B cell (primary cell): ENCODE measurements at regions not wholly inside any gene's neighbourhood (a gene's known extent, or its start where the extent isn't known, plus 50 kb on each side); places are given as distances from the start of the nearest gene placed in this dataset.

Source experiments
- ATAC-seq: fragments of 200-7000 bp; cut with Tn5 transposase; one replicate; pipeline ENCODE4 v1.10.0; 2021; ENCODE audit warnings: low read depth, mild to moderate bottlenecking, moderate number of reproducible peaks, moderate library complexity
- CTCF ChIA-PET: fragments of 350-600 bp; sonication (Branson Sonifier 250); formaldehyde crosslinking; loops from one replicate; lab custom pipeline; 2021; ENCODE audit warnings: antibody characterized with exemption, inconsistent platforms; lab: Charles Lee
- POLR2A ChIA-PET: fragments of 350-600 bp; sonication (Branson Sonifier 250); formaldehyde crosslinking; loops from one replicate; lab custom pipeline; 2021; ENCODE audit warnings: antibody characterized with exemption; lab: Charles Lee
- DNase-seq: peaks from one replicate; pipeline ENCODE4 v3.0.0; 2013
- H2AFZ ChIP-seq: 2 replicates; pipeline ENCODE4 v1.6.1; 2012; ENCODE audit warnings: mild to moderate bottlenecking, low read depth, low read length; ENCODE audit not compliant: insufficient read depth, poor library complexity, severe bottlenecking
- H3K27ac ChIP-seq, 2 donors: 1 replicate in 1 of 2; 2 replicates in 1 of 2; pipeline ENCODE4 v1.5.1; 2012 to 2013; ENCODE audit warnings: low read length in 2 of 2, mild to moderate bottlenecking in 2 of 2, moderate library complexity in 1 of 2
- H3K27me3 ChIP-seq, 4 experiments: fragments of 200-600 bp in 1 of 4; sonication (generic) in 1 of 4; replicated peaks in 1 of 4; 1 replicate in 2 of 4; 2 replicates in 2 of 4; pipeline versions ENCODE4 v1.6.1 to v1.7.0; 2013 to 2016; ENCODE audit warnings: low read length in 3 of 4, mild to moderate bottlenecking in 2 of 4, mixed read lengths in 1 of 4, moderate library complexity in 1 of 4; ENCODE audit not compliant: insufficient read depth in 4 of 4, control insufficient read depth in 3 of 4; ENCODE audit errors: control extremely low read depth in 1 of 4
- H3K36me3 ChIP-seq, 2 experiments: replicated peaks in 1 of 2; 1 replicate in 1 of 2; 2 replicates in 1 of 2; pipeline versions ENCODE4 v1.6.1 to v1.7.1; 2013; ENCODE audit warnings: low read length in 1 of 2; ENCODE audit not compliant: insufficient read depth in 2 of 2, control insufficient read depth in 1 of 2; ENCODE audit errors: control extremely low read depth in 1 of 2, extremely low read depth in 1 of 2
- H3K4me1 ChIP-seq, 2 donors: fragments of 200-600 bp in 1 of 2; sonication (generic) in 1 of 2; 1 replicate in 1 of 2; 2 replicates in 1 of 2; pipeline versions ENCODE4 v1.5.1 to v1.6.1; 2013 to 2017; ENCODE audit warnings: low read length in 2 of 2; ENCODE audit not compliant: control insufficient read depth in 2 of 2, insufficient read depth in 2 of 2
- H3K4me2 ChIP-seq: replicated peaks from 2 replicates; pipeline ENCODE3; 2012; ENCODE audit warnings: mild to moderate bottlenecking, low read depth, low read length; ENCODE audit not compliant: poor library complexity, severe bottlenecking
- H3K4me3 ChIP-seq, 5 experiments: fragments of 200-600 bp in 1 of 5; sonication (generic) in 1 of 5; 1 replicate in 3 of 5; 2 replicates in 2 of 5; pipeline versions ENCODE4 v1.5.1 to v1.7.0; 2011 to 2016; ENCODE audit warnings: low read length in 4 of 5, mild to moderate bottlenecking in 4 of 5, low read depth in 2 of 5, control low read depth in 1 of 5, moderate library complexity in 1 of 5; ENCODE audit not compliant: insufficient read depth in 1 of 5; ENCODE audit errors: control extremely low read depth in 1 of 5, extremely low read depth in 1 of 5
- H3K79me2 ChIP-seq: fragments of 200-600 bp; sonication (generic); one replicate; pipeline ENCODE4 v1.6.0; 2016; ENCODE audit warnings: low read length; ENCODE audit not compliant: control insufficient read depth, insufficient read depth
- H3K9ac ChIP-seq: fragments of 200-600 bp; sonication (generic); 2 replicates; pipeline ENCODE4 v1.6.1; 2017; ENCODE audit warnings: mild to moderate bottlenecking, low read length, moderate library complexity
- H3K9me3 ChIP-seq, 3 donors: one replicate each; pipeline versions ENCODE4 v1.6.1 to v1.7.1; 2013; ENCODE audit warnings: low read length in 2 of 3; ENCODE audit not compliant: control insufficient read depth in 2 of 3, insufficient read depth in 1 of 3; ENCODE audit errors: control extremely low read depth in 1 of 3
- H4K20me1 ChIP-seq: 2 replicates; pipeline ENCODE4 v1.6.0; 2012; ENCODE audit warnings: mild to moderate bottlenecking, low read length; ENCODE audit not compliant: insufficient read depth, control insufficient read depth, poor library complexity, severe bottlenecking
- H3K27ac Mint-ChIP-seq: one replicate; pipeline ENCODE4 v1.8.0; 2021; ENCODE audit warnings: mixed read lengths
- H3K27me3 Mint-ChIP-seq: one replicate; pipeline ENCODE4 v1.8.0; 2021; ENCODE audit warnings: mixed read lengths
- H3K4me1 Mint-ChIP-seq: one replicate; pipeline ENCODE4 v1.8.0; 2021; ENCODE audit warnings: mixed read lengths
- H3K4me3 Mint-ChIP-seq: one replicate; pipeline ENCODE4 v1.8.0; 2021; ENCODE audit warnings: mixed read lengths
- H3K9me3 Mint-ChIP-seq: one replicate; pipeline ENCODE4 v1.8.0; 2022; ENCODE audit warnings: mixed read lengths; ENCODE audit not compliant: insufficient read depth
- CTCF ChIP-seq: fragments of 200-600 bp; IDR thresholded peaks from one replicate; pipeline ENCODE4 v1.8.0; 2022; ENCODE audit warnings: antibody characterized with exemption, mild to moderate bottlenecking
- EZH2 ChIP-seq: IDR thresholded peaks from 2 replicates; pipeline ENCODE4 v1.6.1; 2012; ENCODE audit warnings: borderline replicate concordance, low read depth, mild to moderate bottlenecking, moderate library complexity, low read length; ENCODE audit not compliant: insufficient read depth, poor library complexity, severe bottlenecking
- WGBS: methylation state at CpG from one replicate; pipeline ENCODE4 v1.1.5; 2013; ENCODE audit warnings: missing lambda C conversion rate; ENCODE audit not compliant: insufficient coverage; 5-methylcytosine and 5-hydroxymethylcytosine counted together
- intact Hi-C: fragments of 100-400 bp; cut with micrococcal nuclease; formaldehyde crosslinking; loops from one replicate; pipeline ENCODE4 v1.10.0; 2022

- Histone ChIP-seq H3K4me3 (no peak overlapping the region), H3K27ac (no peak overlapping the region), H3K9me3 (no peaks in the 10 kb centered on the region), H3K4me1 (no peaks in the 10 kb centered on the region), H3K27me3 (peaks cover 0 to 4% (median 0%) of the 10 kb centered on the region in 4 experiments), H3K4me2 (no peak overlapping the region), H4K20me1 (no peaks in the 10 kb centered on the region), H3K79me2 (no peaks in the 10 kb centered on the region), H3K36me3 (no peaks in the 10 kb centered on the region), H3K9ac (no peak overlapping the region), H2AFZ (no peak overlapping the region)
- Mint-ChIP-seq H3K4me3 (no peak overlapping the region), H3K27ac (no peak overlapping the region), H3K4me1 (no peaks in the 10 kb centered on the region), H3K9me3 (no peaks in the 10 kb centered on the region), H3K27me3 (peaks cover 15% of the 10 kb centered on the region)
- TF ChIP-seq EZH2 (no peak), CTCF (no peak)
- 69% methylated on average over 2 of the region's 5 CpGs for WGBS
- ChIA-PET CTCF (no interaction called here), POLR2A (no interaction called here)
- ATAC-seq (no peak), DNase-seq (no peak)
- intact Hi-C loops: no loop called here
Measured at GRCh38 chr2:176508984-176509740, 239.9 kb downstream of the MTX2 start.

GRCh38 chr2:176514276-176514675 is 245.0 kb downstream of the MTX2 start:
- H3K27me3 Mint-ChIP-seq: peaks cover 8% of the 10 kb centered on the region
- H3K4me1 Mint-ChIP-seq: no peaks in the 10 kb centered on the region
- no peaks in the 10 kb centered on the region for H3K9me3 Mint-ChIP-seq
- ATAC-seq (no peak), DNase-seq (no peak)
- WGBS: no CpG with 5 or more reads among the region's 5 CpGs
- Histone ChIP-seq H3K9me3 (no peaks in the 10 kb centered on the region), H3K27me3 (no peaks in the 10 kb centered on the region), H3K4me2 (no peak overlapping the region), H3K4me3 (no peak overlapping the region), H3K4me1 (no peaks in the 10 kb centered on the region), H2AFZ (no peak overlapping the region), H3K36me3 (no peaks in the 10 kb centered on the region), H3K9ac (no peak overlapping the region), H3K27ac (no peak overlapping the region), H3K79me2 (no peaks in the 10 kb centered on the region), H4K20me1 (no peaks in the 10 kb centered on the region)
- no peak overlapping the region for H3K4me3 Mint-ChIP-seq
- POLR2A ChIA-PET: no interaction called here
- intact Hi-C loops: no loop called here
- CTCF ChIA-PET: interaction anchor here (1.2 kb wide), 1 partner anchor 59 kb away, joined by 3 read pairs; no protein-coding TSS in a partner anchor
- H3K27ac Mint-ChIP-seq: no peak overlapping the region
- no peak for TF ChIP-seq CTCF
- no peak for TF ChIP-seq EZH2
